ENCODE measurements at regions not wholly inside any gene's neighbourhood (a gene's known extent, or its start where the extent isn't known, plus 50 kb on each side); places are given as distances from the start of the nearest gene placed in this dataset.

DNA sequence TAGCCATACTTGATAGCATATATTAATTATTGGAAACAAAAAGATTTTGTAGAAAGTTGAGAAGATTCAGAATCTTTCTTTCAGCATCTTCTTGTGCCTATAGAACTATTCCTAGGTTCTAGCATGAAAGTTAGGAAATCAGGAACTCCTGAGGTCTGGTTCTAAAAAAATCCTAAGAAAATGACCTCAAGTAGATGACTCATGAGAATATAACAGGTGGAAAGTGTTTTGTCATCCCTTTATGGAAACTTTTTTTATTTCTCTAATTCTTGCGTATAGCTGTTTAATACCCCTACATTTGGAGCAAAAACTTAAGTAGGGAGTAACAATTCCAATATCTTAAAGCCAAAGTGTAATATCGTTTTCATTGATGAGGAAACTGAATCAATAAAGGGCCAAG, 574.1 kb downstream of the NR2F1-AS1 start:
- TF ChIP-seq, protein P1, sequence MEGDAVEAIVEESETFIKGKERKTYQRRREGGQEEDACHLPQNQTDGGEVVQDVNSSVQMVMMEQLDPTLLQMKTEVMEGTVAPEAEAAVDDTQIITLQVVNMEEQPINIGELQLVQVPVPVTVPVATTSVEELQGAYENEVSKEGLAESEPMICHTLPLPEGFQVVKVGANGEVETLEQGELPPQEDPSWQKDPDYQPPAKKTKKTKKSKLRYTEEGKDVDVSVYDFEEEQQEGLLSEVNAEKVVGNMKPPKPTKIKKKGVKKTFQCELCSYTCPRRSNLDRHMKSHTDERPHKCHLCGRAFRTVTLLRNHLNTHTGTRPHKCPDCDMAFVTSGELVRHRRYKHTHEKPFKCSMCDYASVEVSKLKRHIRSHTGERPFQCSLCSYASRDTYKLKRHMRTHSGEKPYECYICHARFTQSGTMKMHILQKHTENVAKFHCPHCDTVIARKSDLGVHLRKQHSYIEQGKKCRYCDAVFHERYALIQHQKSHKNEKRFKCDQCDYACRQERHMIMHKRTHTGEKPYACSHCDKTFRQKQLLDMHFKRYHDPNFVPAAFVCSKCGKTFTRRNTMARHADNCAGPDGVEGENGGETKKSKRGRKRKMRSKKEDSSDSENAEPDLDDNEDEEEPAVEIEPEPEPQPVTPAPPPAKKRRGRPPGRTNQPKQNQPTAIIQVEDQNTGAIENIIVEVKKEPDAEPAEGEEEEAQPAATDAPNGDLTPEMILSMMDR (IDR thresholded peaks at IDR 0.05; ENCODE audit: low read length): no peak
- TF ChIP-seq EZH2 (IDR thresholded peaks at IDR 0.05; ENCODE audit: borderline replicate concordance, low read length): no peak

Measured in OCI-LY1 (cell line).